ENCODE measurements at regions not wholly inside any gene's neighbourhood (a gene's known extent, or its start where the extent isn't known, plus 50 kb on each side); places are given as distances from the start of the nearest gene placed in this dataset.

GRCh38 chr3:80754969-80755368 lies 987.2 kb upstream of the ROBO1 start:
- no peak for DNase-seq
- H3K9me3 ChIP-seq: no peaks in the 10 kb centered on the region
- intact Hi-C loops (cut with DNase I): no loop called here
- no peaks in the 10 kb centered on the region for H3K4me1 ChIP-seq (ENCODE audit: insufficient read depth)
- H3K27ac ChIP-seq: no peak overlapping the region
- TF ChIP-seq EP300 (IDR thresholded peaks at IDR 0.05) (no peak), POLR2A (IDR thresholded peaks at IDR 0.05) (no peak), CTCF (IDR thresholded peaks at IDR 0.05) (no peak)
- no peaks in the 10 kb centered on the region for H3K36me3 ChIP-seq
- WGBS, 3 donors: 62 to 77% (median 64%) methylated on average over 8 of the region's 8 CpGs
- no peaks in the 10 kb centered on the region for H3K27me3 ChIP-seq
- H3K4me3 ChIP-seq: no peak overlapping the region

GRCh38 chr3:80753021-80753420 lies 985.2 kb upstream of the ROBO1 start:
- intact Hi-C loops (cut with DNase I): no loop called here
- no peak overlapping the region for H3K4me3 ChIP-seq
- 59 to 68% (median 60%) methylated on average over 4 of the region's 4 CpGs for WGBS, 3 donors

GRCh38 chr3:80750637-80751036 lies 982.8 kb upstream of the ROBO1 start:
- H3K4me1 ChIP-seq (ENCODE audit: insufficient read depth): no peaks in the 10 kb centered on the region
- H3K27ac ChIP-seq: no peak overlapping the region
- intact Hi-C loops (cut with DNase I): no loop called here
- H3K36me3 ChIP-seq: no peaks in the 10 kb centered on the region
- TF ChIP-seq EP300 (IDR thresholded peaks at IDR 0.05) (no peak), CTCF (IDR thresholded peaks at IDR 0.05) (no peak), POLR2A (IDR thresholded peaks at IDR 0.05) (no peak)
- no peak overlapping the region for H3K4me3 ChIP-seq
- no peak for DNase-seq
- H3K9me3 ChIP-seq: no peaks in the 10 kb centered on the region
- WGBS, 3 donors: 82 to 89% (median 84%) methylated on average over 4 of the region's 4 CpGs
- no peaks in the 10 kb centered on the region for H3K27me3 ChIP-seq

More at GRCh38 chr3:80753021-80753420, 985.2 kb upstream of the ROBO1 start:
- Histone ChIP-seq H3K4me1 (ENCODE audit: insufficient read depth) (no peaks in the 10 kb centered on the region), H3K27ac (no peak overlapping the region), H3K27me3 (no peaks in the 10 kb centered on the region), H3K9me3 (no peaks in the 10 kb centered on the region), H3K36me3 (no peaks in the 10 kb centered on the region)
- DNase-seq: no peak
- TF ChIP-seq EP300 (IDR thresholded peaks at IDR 0.05): no peak
- TF ChIP-seq CTCF (IDR thresholded peaks at IDR 0.05): no peak
- no peak for TF ChIP-seq POLR2A (IDR thresholded peaks at IDR 0.05)

- H3K4me3 ChIP-seq: no peak overlapping the region
- DNase-seq: no peak
- no peaks in the 10 kb centered on the region for H3K4me1 ChIP-seq (ENCODE audit: insufficient read depth)
- intact Hi-C loops (cut with DNase I): no loop called here
- H3K27me3 ChIP-seq: no peaks in the 10 kb centered on the region
- no peak overlapping the region for H3K27ac ChIP-seq
- TF ChIP-seq CTCF (IDR thresholded peaks at IDR 0.05) (no peak), POLR2A (IDR thresholded peaks at IDR 0.05) (no peak), EP300 (IDR thresholded peaks at IDR 0.05) (no peak)
- no peaks in the 10 kb centered on the region for H3K9me3 ChIP-seq
- no peaks in the 10 kb centered on the region for H3K36me3 ChIP-seq
- 76 to 86% (median 82%) methylated on average over 2 of the region's 2 CpGs for WGBS, 3 donors
These were observed 967.1 kb upstream of the ROBO1 start for GRCh38 chr3:80734920-80735319.

- Histone ChIP-seq H3K4me1 (ENCODE audit: insufficient read depth) (no peaks in the 10 kb centered on the region), H3K27me3 (no peaks in the 10 kb centered on the region), H3K36me3 (no peaks in the 10 kb centered on the region), H3K27ac (no peak overlapping the region), H3K4me3 (no peak overlapping the region), H3K9me3 (no peaks in the 10 kb centered on the region)
- intact Hi-C loops (cut with DNase I): no loop called here
- no peak for DNase-seq
- TF ChIP-seq EP300 (IDR thresholded peaks at IDR 0.05) (no peak), CTCF (IDR thresholded peaks at IDR 0.05) (no peak), POLR2A (IDR thresholded peaks at IDR 0.05) (no peak)
- WGBS, 3 donors: 76 to 92% (median 83%) methylated on average over 1 of the region's 1 CpG
These were observed 966.7 kb upstream of the ROBO1 start for GRCh38 chr3:80734483-80734882.

Measured in ovary (tissue), 7 donors.